HG03139 (cell line): ENCODE measurements at regions not wholly inside any gene's neighbourhood (a gene's known extent, or its start where the extent isn't known, plus 50 kb on each side); places are given as distances from the start of the nearest gene placed in this dataset.

Source experiments
- ATAC-seq: cut with Tn5 transposase; IDR thresholded peaks from one replicate; pipeline ENCODE4 v1.9.1; 2021; ENCODE audit not compliant: unreplicated experiment

DNA sequence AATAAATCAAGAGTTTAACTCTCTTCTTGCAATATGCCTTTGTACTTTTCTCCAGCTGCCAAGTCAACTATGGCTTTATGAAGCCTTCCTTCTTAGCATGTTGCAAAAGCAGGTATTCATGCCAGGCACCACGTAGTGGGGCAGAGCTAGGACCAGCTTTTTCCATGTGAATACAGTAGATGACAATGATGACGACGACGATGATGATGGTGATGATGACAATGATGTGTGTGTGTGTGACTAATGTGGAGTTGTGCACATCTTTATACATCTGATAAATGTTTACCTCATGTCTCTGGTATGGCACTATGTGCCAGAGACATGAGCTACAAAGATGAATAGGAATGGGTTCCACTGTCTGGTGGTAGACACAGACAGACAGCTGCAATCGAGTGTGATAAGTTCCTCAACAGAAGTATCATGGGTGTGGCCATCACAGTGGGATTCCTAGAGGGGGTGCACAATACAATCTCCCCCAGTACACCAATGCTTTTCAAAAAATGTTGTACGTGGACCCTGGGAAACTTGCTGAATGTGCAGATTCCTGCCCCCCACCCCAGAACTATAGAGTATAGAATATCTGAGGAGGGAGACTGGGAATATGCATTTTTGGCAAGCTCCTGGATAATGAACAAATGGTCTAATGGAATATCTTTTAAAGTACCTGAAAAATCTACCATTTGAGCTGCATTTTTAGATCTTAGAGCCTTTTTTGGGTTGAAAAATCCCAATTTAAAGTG is 183.4 kb downstream of the ABCC12 start:
- ATAC-seq: no peak

DNA sequence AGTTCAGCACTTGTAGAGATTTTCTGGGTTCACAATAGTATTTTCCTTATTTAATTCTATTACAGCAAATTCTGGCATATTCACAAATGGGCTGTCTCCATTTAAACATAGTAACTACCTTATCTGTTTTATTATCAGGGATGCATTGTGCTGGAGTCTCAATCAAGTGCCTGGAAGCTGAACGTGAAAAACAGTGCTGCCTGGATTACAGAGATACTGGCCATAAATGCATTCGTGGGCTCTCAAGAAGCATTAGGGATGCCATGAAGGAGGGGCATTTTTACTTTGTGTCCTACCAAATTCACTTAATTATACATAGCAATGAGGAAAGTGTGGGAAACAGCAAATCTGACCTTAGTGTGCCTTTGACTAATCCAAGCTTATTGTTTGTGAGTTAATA is 184.6 kb downstream of the ABCC12 start:
- no peak for ATAC-seq

- ATAC-seq: no peak
Measured at GRCh38 chr16:47970291-47970931, 185.4 kb downstream of the ABCC12 start.

GRCh38 chr16:47967374-47967773 is 188.4 kb downstream of the ABCC12 start:
- no peak for ATAC-seq

GRCh38 chr16:47966325-47966724 is 189.5 kb downstream of the ABCC12 start:
- no peak for ATAC-seq

- no peak for ATAC-seq
Measured at GRCh38 chr16:47965439-47965838, 190.4 kb downstream of the ABCC12 start.

- ATAC-seq: no peak
Measured at GRCh38 chr16:47958726-47959125, 197.1 kb downstream of the ABCC12 start.

- no peak for ATAC-seq
Measured at GRCh38 chr16:47956916-47957315, 198.9 kb downstream of the ABCC12 start.

DNA sequence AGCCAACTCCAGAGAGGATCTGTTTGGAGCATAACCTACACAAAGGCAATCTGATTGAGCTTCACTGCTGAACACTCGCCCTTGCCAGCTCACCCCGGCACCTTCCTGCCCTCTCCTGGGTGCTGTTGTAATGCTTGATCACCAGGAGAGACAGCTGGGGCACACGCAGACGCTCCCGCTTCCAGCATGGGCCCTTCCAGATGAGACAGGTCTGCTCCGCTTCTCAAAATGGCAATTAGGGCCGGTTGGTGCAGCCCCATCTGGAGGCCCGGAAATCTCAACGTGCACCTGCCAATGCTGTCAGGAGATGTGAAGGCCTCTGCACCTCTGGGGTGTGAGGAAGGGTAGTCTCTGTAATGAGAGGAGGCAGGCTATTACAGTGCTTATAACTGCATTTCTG is 206.1 kb downstream of the ABCC12 start:
- ATAC-seq: no peak

GRCh38 chr16:47949276-47949675 is 206.5 kb downstream of the ABCC12 start:
- no peak for ATAC-seq

DNA sequence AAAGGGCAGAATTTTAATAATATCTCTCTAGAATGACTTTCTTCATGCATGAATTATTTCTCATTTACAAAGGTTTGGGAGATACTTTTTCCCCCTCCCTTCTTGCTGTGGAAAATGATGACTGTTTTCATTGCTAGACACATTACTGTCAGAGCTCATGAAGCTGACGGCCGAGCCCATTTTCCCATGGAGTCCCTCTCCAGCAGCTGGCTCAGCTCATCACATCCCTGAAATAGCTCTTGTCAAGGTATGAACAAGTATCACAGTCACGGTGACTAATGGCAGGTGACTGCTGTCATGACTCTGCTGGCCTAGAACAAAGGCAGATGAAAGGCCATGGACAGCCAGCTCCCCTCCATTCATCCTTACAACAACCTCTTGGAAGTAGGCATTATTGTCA is 208.1 kb downstream of the ABCC12 start:
- no peak for ATAC-seq

DNA sequence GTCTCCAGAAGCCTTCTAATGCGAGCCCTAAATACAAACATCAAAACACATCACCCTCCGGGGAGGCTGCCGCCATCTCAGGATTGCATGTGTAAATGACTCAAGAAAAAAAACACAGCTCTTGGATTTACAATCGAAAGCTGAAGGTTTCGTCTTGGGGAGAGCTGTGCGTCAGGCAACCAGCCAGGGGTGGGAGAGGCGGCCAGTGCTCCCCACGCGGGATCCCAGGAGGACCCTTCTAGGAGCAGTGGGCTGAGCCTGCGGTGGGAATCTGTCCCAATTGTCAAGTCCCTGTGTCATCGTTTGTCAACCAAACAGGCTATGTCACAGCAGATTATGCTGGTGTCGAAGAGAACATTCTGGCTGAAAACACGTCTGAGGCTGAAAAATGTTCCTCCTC is 209.7 kb downstream of the ABCC12 start:
- ATAC-seq: no peak

- ATAC-seq: no peak
Measured at GRCh38 chr16:47944589-47944988, 211.2 kb downstream of the ABCC12 start.

DNA sequence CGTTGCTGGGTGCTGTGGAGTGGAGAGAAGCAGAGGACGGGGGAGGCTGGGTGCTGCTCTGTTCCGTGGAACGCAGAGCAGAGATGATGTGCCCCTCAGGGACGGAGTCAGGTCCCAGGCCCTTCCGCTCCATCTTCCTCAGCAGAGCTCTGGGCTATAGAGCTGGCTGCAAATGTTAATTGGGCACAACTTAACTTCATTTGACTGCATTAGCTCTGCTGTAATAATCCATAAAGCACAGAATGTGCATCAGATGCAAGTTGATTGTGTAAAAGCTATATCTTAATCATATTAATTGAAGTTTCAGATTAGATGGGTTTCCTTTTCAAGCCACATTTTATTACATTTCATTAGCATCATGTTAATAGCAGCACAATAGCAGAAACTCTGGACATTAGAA is 212.6 kb downstream of the ABCC12 start:
- ATAC-seq: no peak

GRCh38 chr16:47940466-47940865 is 215.3 kb downstream of the ABCC12 start:
- ATAC-seq: no peak

DNA sequence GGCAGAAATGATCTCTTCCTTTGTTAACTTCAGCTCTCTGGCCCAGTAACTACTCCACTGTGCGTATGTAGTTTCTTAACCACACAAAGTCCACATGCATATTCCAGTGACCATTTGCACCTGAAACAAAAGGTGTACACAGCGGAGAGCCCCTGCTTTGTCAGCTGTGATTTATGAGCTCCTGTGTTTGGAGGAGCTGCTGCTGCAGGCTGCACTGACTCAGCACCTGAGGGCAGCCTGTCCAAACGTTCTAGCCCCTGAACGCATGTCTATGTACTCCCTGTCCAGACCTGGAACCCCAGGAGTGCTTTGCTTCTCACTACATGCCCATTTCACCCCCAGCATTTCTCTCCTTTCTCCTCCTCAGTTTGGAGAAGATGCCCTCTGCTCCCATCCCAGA is 216.1 kb downstream of the ABCC12 start:
- no peak for ATAC-seq

DNA sequence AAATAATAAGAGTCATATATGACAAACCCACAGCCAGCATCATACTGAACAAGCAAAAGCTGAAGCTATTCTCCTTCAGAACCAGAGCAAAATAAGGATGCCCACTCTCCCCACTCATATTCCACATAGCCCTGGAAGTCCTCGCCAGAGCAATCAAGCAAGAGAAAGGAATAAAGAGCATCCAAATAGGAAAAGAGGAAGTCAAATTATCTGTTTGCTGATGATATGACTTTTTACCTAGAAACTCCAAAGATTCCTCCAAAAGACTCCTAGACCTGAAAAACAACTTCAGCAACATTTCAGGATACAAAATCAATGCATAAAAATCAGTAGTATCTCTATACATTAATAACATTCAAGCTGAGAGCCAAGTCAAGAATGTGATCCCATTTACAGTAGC is 217.5 kb downstream of the ABCC12 start:
- ATAC-seq: no peak

DNA sequence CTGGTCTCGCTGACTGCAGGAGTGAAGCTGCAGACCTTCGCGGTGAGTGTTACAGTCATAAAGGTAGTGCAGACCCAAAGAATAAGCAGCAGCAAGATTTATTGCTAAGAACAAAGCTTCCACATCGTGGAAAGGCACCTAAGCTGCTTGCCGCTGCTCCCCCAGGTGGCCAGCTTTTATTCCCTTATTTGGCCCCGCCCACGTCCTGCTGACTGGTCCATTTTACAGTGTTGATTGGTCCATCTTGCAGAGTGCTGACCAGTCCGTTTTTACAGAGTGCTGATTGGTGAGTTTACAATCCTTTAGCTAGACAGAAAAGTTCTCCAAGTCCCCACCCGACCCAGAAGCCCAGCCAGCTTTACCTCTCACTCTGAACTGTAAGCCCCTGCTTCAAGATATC is 227.8 kb downstream of the ABCC12 start:
- ATAC-seq: no peak

DNA sequence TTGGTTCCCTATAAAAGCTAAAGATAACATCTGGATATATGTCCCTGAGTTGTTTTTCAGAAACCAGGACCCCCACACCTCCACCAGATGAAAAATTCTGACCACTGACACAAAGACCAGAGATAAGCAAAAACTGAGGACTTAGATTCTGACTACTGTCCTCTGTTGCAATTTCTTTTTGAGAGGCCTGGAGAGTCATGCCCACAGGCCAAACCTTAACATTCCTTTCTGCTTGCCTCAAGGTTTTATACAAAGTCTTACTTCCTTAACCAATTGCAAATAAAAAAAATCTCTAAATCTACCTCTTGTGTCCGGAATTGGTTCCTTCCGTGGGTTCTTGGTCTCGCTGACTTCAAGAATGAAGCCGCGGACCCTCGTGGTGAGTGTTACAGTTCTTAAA is 228.5 kb downstream of the ABCC12 start:
- ATAC-seq: no peak

DNA sequence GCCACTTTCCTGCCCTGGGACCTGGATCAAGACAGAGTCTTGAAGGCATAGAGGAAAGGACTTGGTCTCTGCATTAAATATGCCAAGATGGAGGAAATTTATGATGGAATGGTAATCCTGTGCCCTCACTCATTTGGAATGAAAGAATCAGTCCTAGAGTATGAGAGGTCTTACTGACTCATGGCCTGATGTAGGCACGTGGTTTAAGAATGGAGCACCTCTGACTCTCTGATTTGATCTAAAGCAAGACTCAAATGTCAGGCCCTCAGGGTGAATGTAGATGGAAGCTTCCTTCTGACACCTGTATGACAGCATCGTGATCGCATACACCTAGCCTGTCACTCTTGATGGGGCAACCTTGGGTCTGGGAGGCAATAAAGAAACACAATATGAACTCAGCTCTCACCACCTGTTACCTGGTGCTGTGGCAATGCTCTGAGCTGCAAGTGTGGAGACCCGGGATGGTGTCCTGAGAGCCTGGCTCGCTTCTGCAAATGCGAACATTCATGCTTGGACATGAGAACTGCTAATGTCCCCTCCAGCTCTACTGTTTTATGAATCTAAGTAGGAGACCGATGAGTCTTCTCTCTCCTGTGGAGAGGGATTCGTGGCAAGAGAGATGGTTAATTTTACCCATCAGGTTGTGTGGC is 229.9 kb downstream of the ABCC12 start:
- ATAC-seq: no peak

DNA sequence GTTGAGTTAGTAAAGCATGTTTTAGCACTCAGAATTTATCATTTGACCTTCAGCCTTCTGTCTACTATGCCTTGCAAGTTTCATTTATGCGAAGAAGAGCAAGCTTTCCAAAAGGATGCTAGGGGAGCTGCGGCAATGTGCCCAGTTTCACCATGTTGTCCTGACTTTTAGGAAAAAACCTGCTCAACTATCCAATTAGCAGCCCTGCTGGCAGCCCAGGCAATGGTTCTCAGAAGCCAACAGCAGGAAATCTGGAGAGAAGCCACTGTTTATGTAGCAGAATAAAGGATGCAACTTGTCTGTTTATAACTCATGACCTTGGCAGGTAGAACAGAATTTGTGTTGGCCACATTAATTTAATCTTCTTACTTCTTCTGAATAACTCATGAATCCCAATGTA is 230.8 kb downstream of the ABCC12 start:
- ATAC-seq: no peak

- no peak for ATAC-seq
Measured at GRCh38 chr16:47921535-47921934, 234.3 kb downstream of the ABCC12 start.
